PC-3 (cell line): ENCODE measurements at regions not wholly inside any gene's neighbourhood (a gene's known extent, or its start where the extent isn't known, plus 50 kb on each side); places are given as distances from the start of the nearest gene placed in this dataset.

Experiments used
- CTCF ChIP-seq: fragments of 300-600 bp; sonication (generic); conservative IDR thresholded peaks from 2 replicates; pipeline ENCODE4 v1.5.1; 2017; ENCODE audit warnings: antibody characterized with exemption, low read depth, mild to moderate bottlenecking, low read length
- EZH2 ChIP-seq: fragments of 300-600 bp; sonication (generic); IDR thresholded peaks from one replicate; pipeline ENCODE4 v1.6.1; 2017; ENCODE audit warnings: antibody characterized with exemption, mild to moderate bottlenecking, low read length; ENCODE audit not compliant: unreplicated experiment

DNA sequence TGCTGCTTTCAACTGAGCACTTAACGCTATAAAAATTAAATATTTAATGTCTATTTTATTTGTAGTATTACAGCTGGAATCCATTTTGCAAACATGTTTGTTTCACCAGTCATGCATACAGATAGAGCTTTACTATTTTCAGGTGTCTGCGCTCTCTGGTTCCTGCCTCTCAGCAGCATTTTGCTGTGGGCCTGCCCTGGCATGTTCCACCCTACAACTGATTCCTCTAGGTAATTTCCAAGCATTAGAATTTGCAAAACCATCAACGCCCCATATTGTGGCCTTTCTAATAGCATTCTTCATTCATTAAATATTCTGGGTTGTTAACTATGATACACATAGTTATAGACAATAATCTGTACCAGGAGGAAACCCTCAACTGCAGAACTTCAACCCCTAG, 266.4 kb upstream of the DLGAP1 start:
- TF ChIP-seq CTCF (no peak), EZH2 (no peak)
